ENCODE measurements at regions not wholly inside any gene's neighbourhood (a gene's known extent, or its start where the extent isn't known, plus 50 kb on each side); places are given as distances from the start of the nearest gene placed in this dataset.

- Histone ChIP-seq H3K79me2 (ENCODE audit: insufficient read depth, low read length) (no peaks in the 10 kb centered on the region), H2BK5ac (ENCODE audit: insufficient read length, low read length) (no peak overlapping the region), H3K9ac (ENCODE audit: extremely low read depth, insufficient read length, low read length) (no peak overlapping the region), H3K23me2 (ENCODE audit: insufficient read length, low read depth, low read length, poor library complexity, severe bottlenecking) (no peaks in the 10 kb centered on the region), H4K91ac (ENCODE audit: insufficient read length, low read depth, low read length) (no peak overlapping the region), H3K4me2 (ENCODE audit: insufficient read depth, insufficient read length, low read length) (no peak overlapping the region), H2AFZ (ENCODE audit: low read length) (no peak overlapping the region), H3T11ph (ENCODE audit: low read length) (no peak overlapping the region), H2AK5ac (ENCODE audit: insufficient read length, low read length) (no peak overlapping the region), H2BK12ac (ENCODE audit: insufficient read length, low read depth, low read length) (no peak overlapping the region), H3K4me1 (ENCODE audit: insufficient read depth, low read length) (no peaks in the 10 kb centered on the region; the same call in 1 of the 2 replicates), H3K4ac (ENCODE audit: low read depth, low read length) (no peak overlapping the region), H3K14ac (ENCODE audit: insufficient read depth, low read length) (no peak overlapping the region), H4K5ac (ENCODE audit: insufficient read length, low read depth, low read length) (no peak overlapping the region), H2BK20ac (ENCODE audit: low read depth, low read length, poor library complexity, severe bottlenecking) (no peak overlapping the region), H3K56ac (ENCODE audit: insufficient read length, low read depth, low read length) (no peak overlapping the region), H4K20me1 (ENCODE audit: control insufficient read depth, insufficient read depth, insufficient read length) (no peaks in the 10 kb centered on the region), H3K23ac (ENCODE audit: insufficient read length, low read depth, low read length) (no peak overlapping the region), H2BK15ac (ENCODE audit: low read depth, low read length) (no peak overlapping the region), H3K27me3 (ENCODE audit: insufficient read depth, low read length) (no peaks in the 10 kb centered on the region), H3K9me3 (ENCODE audit: control insufficient read depth, low read depth, low read length) (no peaks in the 10 kb centered on the region), H3K27ac (ENCODE audit: insufficient read length, low read depth, low read length) (no peak overlapping the region), H2BK120ac (ENCODE audit: low read depth, low read length, poor library complexity, severe bottlenecking) (no peak overlapping the region), H4K8ac (replicated peaks; ENCODE audit: insufficient read length, low read depth, low read length) (no peak overlapping the region), H3K79me1 (ENCODE audit: insufficient read depth, low read depth, low read length, poor library complexity, severe bottlenecking) (no peaks in the 10 kb centered on the region), H3K18ac (ENCODE audit: insufficient read length, low read depth, low read length) (no peak overlapping the region)
- H3K27me3 Mint-ChIP-seq (ENCODE audit: low read depth): peaks cover 27% of the 10 kb centered on the region
- no CpG with 5 or more reads among the region's 1 CpG for WGBS (ENCODE audit: extremely low coverage, insufficient read length, low lambda C conversion rate)
- no peak for DNase-seq
- H3K36me3 Mint-ChIP-seq (ENCODE audit: insufficient read depth in 1 of 3, low read depth in 3 of 3): peaks cover 1 to 18% (median 11%) of the 10 kb centered on the region in 3 experiments; a peak in 6 of 7 replicates
- no peak for TF ChIP-seq CTCF (conservative IDR thresholded peaks at IDR 0.05)
- peaks cover 19 to 20% of the 10 kb centered on the region in 2 experiments for H3K4me1 Mint-ChIP-seq
- no peak overlapping the region for H3K4me3 Mint-ChIP-seq
- peaks cover 11 to 14% of the 10 kb centered on the region in 2 experiments for H3K9me3 Mint-ChIP-seq
- no peak overlapping the region for H3K27ac Mint-ChIP-seq
Measured at GRCh38 chr5:4232084-4232483, 636.5 kb downstream of the IRX1 start.

Measured in H9 (cell line).